Activated CD4-positive, alpha-beta T cell treated with anti-CD3 and anti-CD28 coated beads, Interleukin-2, amount 50 U/mL, for 4 hours (primary cell): ENCODE measurements at regions not wholly inside any gene's neighbourhood (a gene's known extent, or its start where the extent isn't known, plus 50 kb on each side); places are given as distances from the start of the nearest gene placed in this dataset.

ENCODE experiments used
- DNase-seq, 2 experiments: peaks; one replicate each; pipeline ENCODE4 v3.0.0-alpha.2; 2020

GRCh38 chr2:158006961-158007719 is 94.5 kb upstream of the UPP2 start:
- DNase-seq = no peak

GRCh38 chr2:158004126-158004764 is 97.4 kb upstream of the UPP2 start:
- no peak for DNase-seq

GRCh38 chr2:158002079-158002478 is 99.6 kb upstream of the UPP2 start:
- no peak for DNase-seq

GRCh38 chr2:157996799-157997198 is 104.9 kb upstream of the UPP2 start:
- DNase-seq = no peak

- no peak for DNase-seq
These were observed 106.6 kb upstream of the UPP2 start for GRCh38 chr2:157995117-157995516.

- DNase-seq = no peak
These were observed 109.7 kb upstream of the UPP2 start for GRCh38 chr2:157991932-157992331.

- DNase-seq = no peak
These were observed 111.5 kb upstream of the UPP2 start for GRCh38 chr2:157990173-157990572.

- no peak for DNase-seq
These were observed 112.4 kb upstream of the UPP2 start for GRCh38 chr2:157989227-157989626.

- no peak for DNase-seq
These were observed 110.6 kb upstream of the ACVR1 start for GRCh38 chr2:157986761-157987160.

- DNase-seq = no peak
These were observed 108.7 kb upstream of the ACVR1 start for GRCh38 chr2:157984866-157985265.

- DNase-seq = no peak
These were observed 103.9 kb upstream of the ACVR1 start for GRCh38 chr2:157980020-157980419.

GRCh38 chr2:157971702-157972101 is 95.6 kb upstream of the ACVR1 start:
- no peak for DNase-seq

- DNase-seq = no peak
These were observed 91.7 kb upstream of the ACVR1 start for GRCh38 chr2:157967856-157968255.

GRCh38 chr2:157959249-157959648 is 83.1 kb upstream of the ACVR1 start:
- no peak for DNase-seq

GRCh38 chr2:157957596-157957995 is 81.5 kb upstream of the ACVR1 start:
- no peak for DNase-seq

GRCh38 chr2:157952558-157952957 is 76.4 kb upstream of the ACVR1 start:
- no peak for DNase-seq

GRCh38 chr2:157948856-157949255 is 72.7 kb upstream of the ACVR1 start:
- DNase-seq = no peak

- DNase-seq = no peak
These were observed 70.9 kb upstream of the ACVR1 start for GRCh38 chr2:157946919-157947557.

GRCh38 chr2:157940024-157940423 is 63.9 kb upstream of the ACVR1 start:
- DNase-seq = no peak

- DNase-seq = no peak
These were observed 62.4 kb upstream of the ACVR1 start for GRCh38 chr2:157938556-157938955.

- no peak for DNase-seq
These were observed 60.3 kb upstream of the ACVR1 start for GRCh38 chr2:157936406-157936805.

GRCh38 chr2:157935378-157935906 is 59.3 kb upstream of the ACVR1 start:
- DNase-seq = no peak

GRCh38 chr2:157934684-157935377 is 58.7 kb upstream of the ACVR1 start:
- no peak for DNase-seq
